GM12801 (cell line): ENCODE measurements at regions not wholly inside any gene's neighbourhood (a gene's known extent, or its start where the extent isn't known, plus 50 kb on each side); places are given as distances from the start of the nearest gene placed in this dataset.

Source experiments
- TF ChIP-seq, protein P1 (sequence below): IDR thresholded peaks from one replicate; pipeline ENCODE4 v1.5.1; 2011; ENCODE audit warnings: control low read depth; ENCODE audit not compliant: insufficient read length; ENCODE audit errors: extremely low read depth

DNA sequence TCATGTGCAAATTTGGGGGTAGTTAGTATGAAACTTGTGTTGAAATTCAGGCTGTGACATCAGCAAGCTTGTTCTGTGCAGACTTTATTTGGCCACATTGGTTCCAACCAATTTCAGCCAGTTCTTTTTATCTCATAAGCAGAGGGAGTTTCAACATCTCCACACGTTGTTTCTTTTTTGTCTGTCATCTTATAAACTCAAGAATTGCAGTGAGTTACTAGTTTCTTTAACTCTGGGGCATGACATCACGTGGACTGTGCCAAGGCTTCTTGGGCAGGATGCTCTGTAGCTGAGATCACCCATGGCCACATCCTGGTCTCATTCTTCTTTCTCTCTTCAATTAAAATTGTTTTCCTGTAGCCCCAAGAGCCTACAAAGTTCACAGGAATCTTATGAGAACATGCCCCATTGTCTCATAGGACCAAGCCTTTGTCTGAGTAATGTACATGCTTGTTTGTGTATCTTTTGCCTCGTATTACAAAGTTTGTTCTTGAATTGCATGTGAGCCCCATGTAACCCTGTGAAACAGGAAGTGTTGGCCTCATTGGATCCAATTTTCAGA, 982.0 kb upstream of the TMEM132C start:
- TF ChIP-seq, protein P1, sequence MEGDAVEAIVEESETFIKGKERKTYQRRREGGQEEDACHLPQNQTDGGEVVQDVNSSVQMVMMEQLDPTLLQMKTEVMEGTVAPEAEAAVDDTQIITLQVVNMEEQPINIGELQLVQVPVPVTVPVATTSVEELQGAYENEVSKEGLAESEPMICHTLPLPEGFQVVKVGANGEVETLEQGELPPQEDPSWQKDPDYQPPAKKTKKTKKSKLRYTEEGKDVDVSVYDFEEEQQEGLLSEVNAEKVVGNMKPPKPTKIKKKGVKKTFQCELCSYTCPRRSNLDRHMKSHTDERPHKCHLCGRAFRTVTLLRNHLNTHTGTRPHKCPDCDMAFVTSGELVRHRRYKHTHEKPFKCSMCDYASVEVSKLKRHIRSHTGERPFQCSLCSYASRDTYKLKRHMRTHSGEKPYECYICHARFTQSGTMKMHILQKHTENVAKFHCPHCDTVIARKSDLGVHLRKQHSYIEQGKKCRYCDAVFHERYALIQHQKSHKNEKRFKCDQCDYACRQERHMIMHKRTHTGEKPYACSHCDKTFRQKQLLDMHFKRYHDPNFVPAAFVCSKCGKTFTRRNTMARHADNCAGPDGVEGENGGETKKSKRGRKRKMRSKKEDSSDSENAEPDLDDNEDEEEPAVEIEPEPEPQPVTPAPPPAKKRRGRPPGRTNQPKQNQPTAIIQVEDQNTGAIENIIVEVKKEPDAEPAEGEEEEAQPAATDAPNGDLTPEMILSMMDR: no peak

DNA sequence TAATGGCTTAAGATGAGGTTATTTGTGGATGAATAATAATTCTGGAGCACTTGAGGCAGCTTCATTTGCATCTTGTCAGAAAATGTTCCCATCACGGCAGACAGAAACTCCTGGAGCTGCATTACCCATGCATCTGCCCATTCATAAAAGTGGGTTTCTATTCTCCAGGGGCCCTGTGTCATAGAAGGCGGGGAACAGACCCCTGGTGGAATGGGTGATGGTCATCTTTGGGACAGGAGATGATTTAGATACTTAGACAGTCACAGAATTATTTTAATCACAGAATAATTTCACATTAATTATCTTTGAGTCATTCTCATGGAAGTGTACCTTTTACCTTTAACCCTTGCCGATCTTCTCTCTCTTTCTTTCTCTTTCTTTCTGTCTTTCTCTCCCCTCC, 980.7 kb upstream of the TMEM132C start:
- TF ChIP-seq, protein P1: no peak

- TF ChIP-seq, protein P1: no peak
Observed at GRCh38 chr12:127287256-127287655, 979.7 kb upstream of the TMEM132C start.

DNA sequence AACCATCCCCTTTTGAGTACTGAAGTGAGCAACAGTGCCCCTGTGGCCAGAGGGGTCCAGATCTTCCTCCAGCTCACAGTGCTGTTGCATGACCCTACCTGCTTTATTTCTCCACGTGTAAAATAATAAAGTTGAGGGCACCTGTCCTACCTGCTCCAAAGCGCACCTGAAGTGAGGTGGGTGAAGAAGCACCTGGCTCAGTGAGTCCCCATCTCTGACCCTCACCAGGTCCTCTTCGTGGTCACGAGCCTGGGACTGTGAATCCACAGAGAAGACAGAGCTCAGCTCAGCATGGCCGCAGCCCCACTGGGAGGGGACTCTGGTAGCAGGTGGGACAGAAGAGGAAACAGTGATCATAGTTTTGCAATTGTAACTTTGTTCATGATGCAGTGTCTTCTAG, 976.7 kb upstream of the TMEM132C start:
- TF ChIP-seq, protein P1: no peak

DNA sequence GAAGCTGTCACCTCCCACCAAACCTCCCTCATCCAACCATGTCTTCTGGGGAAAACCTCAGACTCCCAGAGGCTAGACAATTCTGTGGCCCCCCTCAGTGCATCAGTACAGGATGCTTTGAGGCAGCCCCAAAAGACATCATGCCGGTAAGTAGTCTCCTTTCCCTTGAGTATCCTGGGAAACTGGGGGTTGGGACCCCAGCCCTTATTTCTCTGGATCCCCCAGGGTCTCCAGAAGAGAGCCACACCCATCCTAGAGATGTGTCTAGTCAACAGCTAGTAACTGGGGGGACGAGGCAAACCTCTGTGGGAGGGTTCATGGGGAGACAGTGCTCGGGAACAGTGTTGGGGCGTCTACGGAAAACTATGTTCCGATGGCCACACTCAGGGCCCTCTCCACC, 974.2 kb upstream of the TMEM132C start:
- TF ChIP-seq, protein P1: no peak

DNA sequence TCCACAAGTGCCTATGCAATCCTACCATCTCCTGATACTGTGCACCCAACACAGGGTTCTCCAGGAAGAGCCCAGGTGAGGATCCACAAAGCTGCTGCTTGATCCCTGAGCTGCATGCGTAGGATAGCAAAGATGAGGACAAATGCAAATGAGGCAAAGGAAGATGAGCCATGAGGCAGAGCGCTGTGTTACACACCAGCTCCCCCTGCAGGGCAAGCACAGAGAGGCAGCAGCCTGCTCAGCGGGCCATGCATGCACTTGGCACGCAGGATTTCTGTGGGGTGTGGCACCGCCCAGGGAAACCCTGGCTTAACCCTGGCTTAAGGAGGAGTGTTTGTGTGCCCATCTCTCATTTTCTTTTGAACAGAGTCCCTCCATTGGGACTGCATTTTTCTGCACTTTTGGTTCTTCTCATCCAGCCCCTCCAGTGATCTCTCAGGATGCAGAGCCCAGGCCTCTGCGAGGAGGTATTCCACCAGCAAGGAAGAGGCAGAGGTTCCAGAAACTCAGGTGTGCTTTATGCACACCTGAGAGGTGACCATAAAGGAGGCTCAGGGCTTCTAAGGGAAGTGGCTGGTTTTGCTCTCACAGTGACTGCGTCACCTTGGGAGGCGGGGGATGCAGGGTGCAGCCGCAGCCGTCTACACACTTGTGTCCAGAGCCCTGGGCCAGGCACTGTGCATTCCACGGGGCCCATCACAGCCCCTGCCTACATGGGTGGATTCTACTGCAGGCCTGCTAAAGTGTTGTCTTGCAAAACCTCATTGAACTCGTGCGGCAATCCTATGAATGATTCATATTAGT, 973.3 kb upstream of the TMEM132C start:
- TF ChIP-seq, protein P1: no peak

DNA sequence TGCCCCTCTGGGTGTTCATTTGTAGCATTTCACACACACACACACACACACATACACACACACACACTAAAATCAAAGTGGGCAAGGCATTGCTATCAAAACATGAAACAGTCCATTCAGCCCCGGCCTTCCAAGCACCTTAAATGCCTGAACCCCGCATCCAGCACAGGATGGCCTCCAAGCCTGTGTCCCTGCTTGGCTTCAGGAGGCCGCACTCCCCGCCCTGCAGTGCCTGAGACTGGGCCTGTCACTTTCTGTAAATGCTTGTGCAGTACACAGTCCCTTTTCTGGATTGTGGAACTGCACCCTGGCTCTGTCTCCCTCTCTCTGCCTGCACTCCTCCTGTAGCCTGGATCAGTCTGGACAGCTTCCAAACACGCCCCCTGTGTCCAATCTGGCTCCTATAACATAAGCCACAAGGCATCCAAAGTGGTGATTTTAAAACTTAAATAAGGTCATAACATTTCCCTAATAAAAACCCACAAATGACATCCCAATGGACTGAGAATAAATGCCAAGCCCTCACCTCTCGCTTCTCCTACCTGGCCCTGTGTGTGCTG, 972.2 kb upstream of the TMEM132C start:
- TF ChIP-seq, protein P1: no peak
